ENCODE measurements at regions not wholly inside any gene's neighbourhood (a gene's known extent, or its start where the extent isn't known, plus 50 kb on each side); places are given as distances from the start of the nearest gene placed in this dataset.

GRCh38 chr3:182609575-182610156 is 183.6 kb upstream of the ATP11B start:
- Histone ChIP-seq H3K27ac (no peak overlapping the region), H3K4me3 (no peak overlapping the region), H3K36me3 (replicated peaks in 1 of 2; ENCODE audit: insufficient read depth in 1 of 2, low read depth in 2 of 2) (no peaks in the 10 kb centered on the region), H3K27me3 (no peaks in the 10 kb centered on the region), H3K4me1 (peaks cover 12% of the 10 kb centered on the region), H3K9me3 (no peaks in the 10 kb centered on the region)
- intact Hi-C loops (cut with DNase I), result no loop called here
- WGBS, 2 donors, result 43 to 54% methylated on average over 6 of the region's 6 CpGs
- peak; percentile 16 to 62 (median 38) for DNase-seq
- TF ChIP-seq POLR2A (IDR thresholded peaks at IDR 0.05) (no peak), CTCF (IDR thresholded peaks at IDR 0.05) (no peak)
- ATAC-seq, result no peak

GRCh38 chr3:182612332-182612731 is 181.0 kb upstream of the ATP11B start:
- Histone ChIP-seq H3K4me3 (no peak overlapping the region), H3K9me3 (no peaks in the 10 kb centered on the region), H3K36me3 (replicated peaks in 1 of 2; ENCODE audit: insufficient read depth in 1 of 2, low read depth in 2 of 2) (no peaks in the 10 kb centered on the region), H3K27ac (no peak overlapping the region), H3K27me3 (no peaks in the 10 kb centered on the region), H3K4me1 (no peaks in the 10 kb centered on the region)
- ATAC-seq (no peak), DNase-seq (no peak)
- no peak for TF ChIP-seq CTCF (IDR thresholded peaks at IDR 0.05)
- TF ChIP-seq POLR2A (IDR thresholded peaks at IDR 0.05), result no peak
- intact Hi-C loops (cut with DNase I), result no loop called here
- WGBS, 2 donors, result 72 to 75% methylated on average over 3 of the region's 3 CpGs

DNA sequence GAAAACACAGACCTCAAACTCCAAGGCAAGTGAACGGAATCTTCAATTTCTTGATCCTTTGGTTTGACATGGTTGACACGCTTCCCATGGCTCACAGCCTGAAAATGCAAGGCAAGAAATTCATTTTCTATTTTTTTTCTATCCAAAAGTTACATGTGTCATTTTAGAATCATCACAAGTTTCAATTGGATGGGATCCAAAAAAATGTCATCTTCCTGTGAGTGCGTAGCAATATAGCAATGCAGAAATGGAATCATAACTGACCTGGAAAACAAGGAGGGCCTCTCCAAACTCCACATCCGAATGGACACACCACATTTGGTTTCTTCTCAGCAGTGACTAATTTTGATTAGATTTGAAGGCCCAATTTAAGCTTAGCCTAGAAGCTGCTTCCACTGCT is 175.8 kb upstream of the ATP11B start:
- ATAC-seq (no peak), DNase-seq (no peak)
- Histone ChIP-seq H3K4me1 (no peaks in the 10 kb centered on the region), H3K36me3 (replicated peaks in 1 of 2; ENCODE audit: insufficient read depth in 1 of 2, low read depth in 2 of 2) (no peaks in the 10 kb centered on the region), H3K27me3 (no peaks in the 10 kb centered on the region), H3K4me3 (no peak overlapping the region), H3K9me3 (no peaks in the 10 kb centered on the region), H3K27ac (no peak overlapping the region)
- no peak for TF ChIP-seq POLR2A (IDR thresholded peaks at IDR 0.05)
- no peak for TF ChIP-seq CTCF (IDR thresholded peaks at IDR 0.05)
- intact Hi-C loops (cut with DNase I), result no loop called here
- 75 to 76% methylated on average over 4 of the region's 4 CpGs for WGBS, 2 donors

- WGBS, 2 donors, result 39 to 42% methylated on average over 8 of the region's 8 CpGs
- Histone ChIP-seq H3K4me1 (no peaks in the 10 kb centered on the region), H3K36me3 (replicated peaks in 1 of 2; ENCODE audit: insufficient read depth in 1 of 2, low read depth in 2 of 2) (no peaks in the 10 kb centered on the region), H3K27me3 (no peaks in the 10 kb centered on the region), H3K4me3 (no peak overlapping the region), H3K27ac (no peak overlapping the region), H3K9me3 (no peaks in the 10 kb centered on the region)
- peak in 6 of 7 experiments; percentile 9 to 59 (median 49) for TF ChIP-seq CTCF (IDR thresholded peaks at IDR 0.05)
- TF ChIP-seq POLR2A (IDR thresholded peaks at IDR 0.05), result no peak
- no peak for DNase-seq
- intact Hi-C loops (cut with DNase I), result no loop called here
- ATAC-seq, result no peak
These were observed 175.1 kb upstream of the ATP11B start for GRCh38 chr3:182618085-182618732.

Measured in body of pancreas (tissue), 4 donors.